D721Med (cell line): ENCODE measurements at regions not wholly inside any gene's neighbourhood (a gene's known extent, or its start where the extent isn't known, plus 50 kb on each side); places are given as distances from the start of the nearest gene placed in this dataset.

Experiments
- DNase-seq: peaks from one replicate; pipeline ENCODE4 v3.0.0; 2011; ENCODE audit warnings: low spot score; ENCODE audit not compliant: insufficient read length
- FAIRE-seq: peaks from 2 replicates; lab custom pipeline; 2011; peaks lifted over from hg19 to GRCh38; lab: Jason Lieb, UNC
- CTCF ChIP-seq: IDR thresholded peaks from 2 replicates; pipeline ENCODE4 v1.5.1; 2012; ENCODE audit warnings: mild to moderate bottlenecking, control low read depth; ENCODE audit not compliant: insufficient read depth; ENCODE audit errors: missing control alignments

- no peak for TF ChIP-seq CTCF
- DNase-seq (no peak), FAIRE-seq (no peak)
These were observed 158.4 kb downstream of the GDAP2 start for GRCh38 chr1:117770981-117771531.

GRCh38 chr1:117779364-117779763 lies 150.1 kb downstream of the GDAP2 start:
- FAIRE-seq (no peak), DNase-seq (no peak)
- TF ChIP-seq CTCF: no peak

- TF ChIP-seq CTCF: no peak
- FAIRE-seq (no peak), DNase-seq (no peak)
These were observed 148.5 kb downstream of the GDAP2 start for GRCh38 chr1:117780687-117781475.

GRCh38 chr1:117782056-117782455 lies 147.4 kb downstream of the GDAP2 start:
- DNase-seq (no peak), FAIRE-seq (no peak)
- no peak for TF ChIP-seq CTCF

- FAIRE-seq: no peak
- no peak for TF ChIP-seq CTCF
- no peak for DNase-seq
These were observed 145.6 kb downstream of the GDAP2 start for GRCh38 chr1:117783606-117784396.

- FAIRE-seq: no peak
- TF ChIP-seq CTCF: no peak
These were observed 141.4 kb downstream of the GDAP2 start for GRCh38 chr1:117788014-117788413.

More at GRCh38 chr1:117788014-117788413, 141.4 kb downstream of the GDAP2 start:
- DNase-seq: no peak
